ENCODE measurements at regions not wholly inside any gene's neighbourhood (a gene's known extent, or its start where the extent isn't known, plus 50 kb on each side); places are given as distances from the start of the nearest gene placed in this dataset.

- Histone ChIP-seq H3K4me3 (no peak overlapping the region), H3K9me3 (replicated peaks in 1 of 11) (peaks cover 0 to 8% (median 0%) of the 10 kb centered on the region in 11 experiments; a peak in 1 of 22 replicates), H3K4me1 (peaks cover 0 to 21% (median 11%) of the 10 kb centered on the region in 10 experiments; a peak in 12 of 20 replicates), H3K27ac (no peak overlapping the region), H3K9ac (no peak overlapping the region), H3K36me3 (no peaks in the 10 kb centered on the region), H3K4me2 (no peak overlapping the region), H3K27me3 (no peaks in the 10 kb centered on the region), H4K20me1 (no peaks in the 10 kb centered on the region)
- TF ChIP-seq Cebpa-rat (IDR thresholded peaks at IDR 0.05), result no peak
Observed at GRCh38 chr6:98027898-98028297, 744.9 kb upstream of the MMS22L start.

GRCh38 chr6:98033617-98034016, 750.6 kb upstream of the MMS22L start:
- Histone ChIP-seq H3K27ac (no peak overlapping the region), H3K27me3 (no peaks in the 10 kb centered on the region), H4K20me1 (no peaks in the 10 kb centered on the region), H3K4me3 (no peak overlapping the region), H3K9me3 (replicated peaks in 1 of 11) (peaks cover 0 to 11% (median 0%) of the 10 kb centered on the region in 11 experiments; a peak in 1 of 22 replicates), H3K9ac (no peak overlapping the region), H3K4me2 (no peak overlapping the region), H3K4me1 (peaks cover 0 to 28% (median 12%) of the 10 kb centered on the region in 10 experiments; a peak in 12 of 20 replicates), H3K36me3 (no peaks in the 10 kb centered on the region)
- no peak for TF ChIP-seq Cebpa-rat (IDR thresholded peaks at IDR 0.05)

GRCh38 chr6:98036344-98036923, 753.4 kb upstream of the MMS22L start:
- Histone ChIP-seq H3K4me3 (no peak overlapping the region), H3K36me3 (no peaks in the 10 kb centered on the region), H3K9ac (no peak overlapping the region), H3K4me2 (no peak overlapping the region), H3K9me3 (replicated peaks in 1 of 11) (0 out of 22 replicates have a peak, but pooled peaks cover 0 to 4% (median 0%) of the 10 kb centered on the region in 11 experiments), H3K4me1 (peaks cover 13 to 50% (median 36%) of the 10 kb centered on the region in 10 experiments; a peak in 19 of 20 replicates), H4K20me1 (no peaks in the 10 kb centered on the region), H3K27me3 (no peaks in the 10 kb centered on the region), H3K27ac (no peak overlapping the region)
- no peak for TF ChIP-seq Cebpa-rat (IDR thresholded peaks at IDR 0.05)

GRCh38 chr6:98037571-98037970, 754.6 kb upstream of the MMS22L start:
- Histone ChIP-seq H3K9ac (no peak overlapping the region), H3K27ac (no peak overlapping the region), H3K9me3 (replicated peaks in 1 of 11) (0 out of 22 replicates have a peak, but pooled peaks cover 0 to 4% (median 0%) of the 10 kb centered on the region in 11 experiments), H3K4me2 (no peak overlapping the region), H3K27me3 (no peaks in the 10 kb centered on the region), H3K4me1 (peaks cover 20 to 50% (median 40%) of the 10 kb centered on the region in 10 experiments), H3K4me3 (no peak overlapping the region), H3K36me3 (no peaks in the 10 kb centered on the region), H4K20me1 (no peaks in the 10 kb centered on the region)
- TF ChIP-seq Cebpa-rat (IDR thresholded peaks at IDR 0.05), result no peak

GRCh38 chr6:98039443-98039842, 756.4 kb upstream of the MMS22L start:
- H4K20me1 ChIP-seq, result no peaks in the 10 kb centered on the region
- peak overlapping the region in 10 of 11 experiments; percentile 34 to 87 (median 72); a peak in 21 of 22 replicates for H3K4me2 ChIP-seq
- peak overlapping the region in 2 of 11 experiments; percentile 51 to 58; a peak in 1 of 22 replicates for H3K27ac ChIP-seq
- peaks cover 20 to 62% (median 48%) of the 10 kb centered on the region in 10 experiments for H3K4me1 ChIP-seq
- H3K4me3 ChIP-seq, result no peak overlapping the region
- H3K36me3 ChIP-seq, result no peaks in the 10 kb centered on the region
- no peaks in the 10 kb centered on the region for H3K27me3 ChIP-seq
- 0 out of 22 replicates have a peak, but pooled peaks cover 0 to 4% (median 0%) of the 10 kb centered on the region in 11 experiments for H3K9me3 ChIP-seq (replicated peaks in 1 of 11)
- no peak for TF ChIP-seq Cebpa-rat (IDR thresholded peaks at IDR 0.05)
- peak overlapping the region in 1 of 11 experiments; percentile 41; a peak in 1 of 22 replicates for H3K9ac ChIP-seq

- TF ChIP-seq Cebpa-rat (IDR thresholded peaks at IDR 0.05), result no peak
- peak overlapping the region; percentile 20 to 87 (median 70); a peak in 21 of 22 replicates for H3K4me2 ChIP-seq
- peak overlapping the region in 4 of 11 experiments; percentile 4 to 58 (median 40); a peak in 3 of 22 replicates for H3K27ac ChIP-seq
- no peaks in the 10 kb centered on the region for H3K36me3 ChIP-seq
- no peak overlapping the region for H3K9ac ChIP-seq
- H4K20me1 ChIP-seq, result no peaks in the 10 kb centered on the region
- H3K27me3 ChIP-seq, result no peaks in the 10 kb centered on the region
- 0 out of 22 replicates have a peak, but pooled peaks cover 0 to 1% (median 0%) of the 10 kb centered on the region in 11 experiments for H3K9me3 ChIP-seq (replicated peaks in 1 of 11)
- peaks cover 20 to 68% (median 54%) of the 10 kb centered on the region in 10 experiments for H3K4me1 ChIP-seq
- no peak overlapping the region for H3K4me3 ChIP-seq
Observed at GRCh38 chr6:98039904-98040607, 757.0 kb upstream of the MMS22L start.

GRCh38 chr6:98041056-98041455, 758.0 kb upstream of the MMS22L start:
- Histone ChIP-seq H4K20me1 (no peaks in the 10 kb centered on the region), H3K9ac (peak overlapping the region in 2 of 11 experiments; percentile 4 to 48; a peak in 2 of 22 replicates), H3K27ac (peak overlapping the region in 4 of 11 experiments; percentile 45 to 58 (median 53); a peak in 6 of 22 replicates), H3K4me1 (peaks cover 20 to 72% (median 55%) of the 10 kb centered on the region in 10 experiments), H3K27me3 (no peaks in the 10 kb centered on the region), H3K36me3 (no peaks in the 10 kb centered on the region), H3K9me3 (replicated peaks in 1 of 11) (no peaks in the 10 kb centered on the region), H3K4me3 (no peak overlapping the region), H3K4me2 (peak overlapping the region in 8 of 11 experiments; percentile 31 to 87 (median 72); a peak in 16 of 22 replicates)
- TF ChIP-seq Cebpa-rat (IDR thresholded peaks at IDR 0.05), result no peak

- peaks cover 20 to 72% (median 55%) of the 10 kb centered on the region in 10 experiments for H3K4me1 ChIP-seq
- TF ChIP-seq Cebpa-rat (IDR thresholded peaks at IDR 0.05), result no peak
- no peaks in the 10 kb centered on the region for H3K27me3 ChIP-seq
- H3K4me2 ChIP-seq, result peak overlapping the region in 10 of 11 experiments; percentile 38 to 87 (median 72); a peak in 19 of 22 replicates
- H4K20me1 ChIP-seq, result no peaks in the 10 kb centered on the region
- peak overlapping the region in 4 of 10 experiments; percentile 6 to 26 (median 19); a peak in 3 of 20 replicates for H3K4me3 ChIP-seq
- H3K36me3 ChIP-seq, result no peaks in the 10 kb centered on the region
- H3K9me3 ChIP-seq (replicated peaks in 1 of 11), result no peaks in the 10 kb centered on the region
- peak overlapping the region in 5 of 11 experiments; percentile 1 to 62 (median 51); a peak in 8 of 22 replicates for H3K27ac ChIP-seq
- H3K9ac ChIP-seq, result peak overlapping the region in 5 of 11 experiments; percentile 3 to 43 (median 6); a peak in 6 of 22 replicates
Observed at GRCh38 chr6:98041921-98042320, 758.9 kb upstream of the MMS22L start.

GRCh38 chr6:98044151-98044561, 761.1 kb upstream of the MMS22L start:
- no peaks in the 10 kb centered on the region for H3K36me3 ChIP-seq
- H4K20me1 ChIP-seq, result no peaks in the 10 kb centered on the region
- peaks cover 20 to 64% (median 53%) of the 10 kb centered on the region in 10 experiments for H3K4me1 ChIP-seq
- no peaks in the 10 kb centered on the region for H3K9me3 ChIP-seq (replicated peaks in 1 of 11)
- H3K27me3 ChIP-seq, result no peaks in the 10 kb centered on the region
- peak overlapping the region in 8 of 11 experiments; percentile 7 to 71 (median 31); a peak in 10 of 22 replicates for H3K4me2 ChIP-seq
- TF ChIP-seq Cebpa-rat (IDR thresholded peaks at IDR 0.05), result no peak
- no peak overlapping the region for H3K27ac ChIP-seq
- no peak overlapping the region for H3K9ac ChIP-seq
- no peak overlapping the region for H3K4me3 ChIP-seq

Data from BLaER1 treated with 17β-estradiol and CSF1 and Interleukin-3, amounts not matched to agents 10 nM and 100 nM (cell line).